Stomach (tissue), 8 donors: ENCODE measurements at regions not wholly inside any gene's neighbourhood (a gene's known extent, or its start where the extent isn't known, plus 50 kb on each side); places are given as distances from the start of the nearest gene placed in this dataset.

Experiments used
- DNase-seq, 2 donors: peaks; one replicate each; pipeline versions ENCODE4 v3.0.0 to v3.0.0-alpha.2; 2013 to 2019
- H3K27ac ChIP-seq, 5 donors: fragments of 200-600 bp in 4 of 5; sonication (generic) in 4 of 5; one replicate each; pipeline ENCODE4 v1.5.1; 2013 to 2019; ENCODE audit warnings: mild to moderate bottlenecking in 1 of 5, moderate library complexity in 1 of 5
- H3K27me3 ChIP-seq, 3 donors: fragments of 200-600 bp; sonication (generic); one replicate each; pipeline ENCODE4 v1.5.1; 2017 to 2019; ENCODE audit warnings: mixed run types in 1 of 3
- H3K36me3 ChIP-seq, 4 donors: fragments of 200-600 bp; sonication (generic); 1 replicate in 3 of 4; 2 replicates in 1 of 4; pipeline ENCODE4 v1.5.1; 2016 to 2019
- H3K4me1 ChIP-seq, 4 donors: fragments of 200-600 bp; sonication (generic); one replicate each; pipeline ENCODE4 v1.5.1; 2016 to 2019
- H3K4me3 ChIP-seq, 4 donors: fragments of 200-600 bp; sonication (generic) in 3 of 4; one replicate each; pipeline ENCODE4 v1.5.1; 2016 to 2019; ENCODE audit warnings: mild to moderate bottlenecking in 1 of 4
- H3K9me3 ChIP-seq, 4 donors: fragments of 200-600 bp; sonication (generic); one replicate each; pipeline ENCODE4 v1.5.1; 2016 to 2019
- EP300 ChIP-seq: sonication (generic); formaldehyde crosslinking; IDR thresholded peaks from one replicate; pipeline ENCODE4 v1.6.1; 2017; ENCODE audit warnings: antibody characterized with exemption
- POLR2A ChIP-seq, 4 donors: fragments of 450-650 bp; IDR thresholded peaks; one replicate each; pipeline ENCODE4 v1.6.1; 2016; ENCODE audit warnings: antibody characterized with exemption in 4 of 4, control low read depth in 2 of 4, mild to moderate bottlenecking in 1 of 4, moderate library complexity in 1 of 4
- POLR2AphosphoS5 ChIP-seq, 3 donors: sonication (generic); formaldehyde crosslinking; IDR thresholded peaks; one replicate each; pipeline ENCODE4 v1.6.1; 2016; ENCODE audit warnings: antibody characterized with exemption in 3 of 3
- WGBS, 5 donors: extraction: QIAGEN DNeasy Blood & Tissue Kit in 3 of 5; methylation state at CpG; one replicate each; pipeline versions ENCODE4 v1.1.5 to v1.1.7; 2013 to 2018; 5-methylcytosine and 5-hydroxymethylcytosine counted together
- intact Hi-C: fragments of 100-400 bp; cut with DNase I; formaldehyde crosslinking; loops from one replicate; pipeline ENCODE4 v1.15.1; 2023; ENCODE audit warnings: low total_unique reads
- TF ChIP-seq, protein P1 (sequence below), 7 experiments: fragments of 450-650 bp in 4 of 7; fragments of 200-600 bp in 3 of 7; sonication (generic) in 3 of 7; IDR thresholded peaks; one replicate each; pipeline ENCODE4 v1.5.1; 2016 to 2019; ENCODE audit warnings: antibody characterized with exemption in 7 of 7, control low read depth in 2 of 7, mild to moderate bottlenecking in 1 of 7
- donor health status: healthy with polysubstance abuse.
- donor health status: Bipolar disorder and iron deficiency.
- donor health status: healthy.

GRCh38 chr5:115736690-115737005 is 79.8 kb downstream of the CDO1 start:
- H3K9me3 ChIP-seq, result no peaks in the 10 kb centered on the region
- no peaks in the 10 kb centered on the region for H3K4me1 ChIP-seq
- H3K27ac ChIP-seq, result no peak overlapping the region
- intact Hi-C loops, result no loop called here
- H3K4me3 ChIP-seq, result no peak overlapping the region
- peaks cover 0 to 2% (median 0%) of the 10 kb centered on the region in 3 donors for H3K27me3 ChIP-seq
- 58 to 91% (median 88%) methylated on average over 1 of the region's 1 CpG for WGBS, 5 donors
- no peak for TF ChIP-seq EP300
- no peak for TF ChIP-seq POLR2AphosphoS5 (IDR thresholded peaks at IDR 0.05)
- TF ChIP-seq, protein P1, sequence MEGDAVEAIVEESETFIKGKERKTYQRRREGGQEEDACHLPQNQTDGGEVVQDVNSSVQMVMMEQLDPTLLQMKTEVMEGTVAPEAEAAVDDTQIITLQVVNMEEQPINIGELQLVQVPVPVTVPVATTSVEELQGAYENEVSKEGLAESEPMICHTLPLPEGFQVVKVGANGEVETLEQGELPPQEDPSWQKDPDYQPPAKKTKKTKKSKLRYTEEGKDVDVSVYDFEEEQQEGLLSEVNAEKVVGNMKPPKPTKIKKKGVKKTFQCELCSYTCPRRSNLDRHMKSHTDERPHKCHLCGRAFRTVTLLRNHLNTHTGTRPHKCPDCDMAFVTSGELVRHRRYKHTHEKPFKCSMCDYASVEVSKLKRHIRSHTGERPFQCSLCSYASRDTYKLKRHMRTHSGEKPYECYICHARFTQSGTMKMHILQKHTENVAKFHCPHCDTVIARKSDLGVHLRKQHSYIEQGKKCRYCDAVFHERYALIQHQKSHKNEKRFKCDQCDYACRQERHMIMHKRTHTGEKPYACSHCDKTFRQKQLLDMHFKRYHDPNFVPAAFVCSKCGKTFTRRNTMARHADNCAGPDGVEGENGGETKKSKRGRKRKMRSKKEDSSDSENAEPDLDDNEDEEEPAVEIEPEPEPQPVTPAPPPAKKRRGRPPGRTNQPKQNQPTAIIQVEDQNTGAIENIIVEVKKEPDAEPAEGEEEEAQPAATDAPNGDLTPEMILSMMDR (IDR thresholded peaks at IDR 0.05), result no peak
- TF ChIP-seq POLR2A (IDR thresholded peaks at IDR 0.05), result no peak
- no peak for DNase-seq
- no peaks in the 10 kb centered on the region for H3K36me3 ChIP-seq

GRCh38 chr5:115736004-115736689 is 80.3 kb downstream of the CDO1 start:
- Histone ChIP-seq H3K27me3 (peaks cover 0 to 2% (median 0%) of the 10 kb centered on the region in 3 donors), H3K4me1 (no peaks in the 10 kb centered on the region), H3K4me3 (no peak overlapping the region), H3K36me3 (no peaks in the 10 kb centered on the region), H3K9me3 (no peaks in the 10 kb centered on the region), H3K27ac (no peak overlapping the region)
- WGBS, 5 donors, result 58 to 73% (median 65%) methylated on average over 3 of the region's 3 CpGs
- intact Hi-C loops, result no loop called here
- no peak for DNase-seq
- TF ChIP-seq POLR2AphosphoS5 (IDR thresholded peaks at IDR 0.05) (no peak), POLR2A (IDR thresholded peaks at IDR 0.05) (no peak), EP300 (no peak)
- TF ChIP-seq, protein P1 (IDR thresholded peaks at IDR 0.05), result no peak

DNA sequence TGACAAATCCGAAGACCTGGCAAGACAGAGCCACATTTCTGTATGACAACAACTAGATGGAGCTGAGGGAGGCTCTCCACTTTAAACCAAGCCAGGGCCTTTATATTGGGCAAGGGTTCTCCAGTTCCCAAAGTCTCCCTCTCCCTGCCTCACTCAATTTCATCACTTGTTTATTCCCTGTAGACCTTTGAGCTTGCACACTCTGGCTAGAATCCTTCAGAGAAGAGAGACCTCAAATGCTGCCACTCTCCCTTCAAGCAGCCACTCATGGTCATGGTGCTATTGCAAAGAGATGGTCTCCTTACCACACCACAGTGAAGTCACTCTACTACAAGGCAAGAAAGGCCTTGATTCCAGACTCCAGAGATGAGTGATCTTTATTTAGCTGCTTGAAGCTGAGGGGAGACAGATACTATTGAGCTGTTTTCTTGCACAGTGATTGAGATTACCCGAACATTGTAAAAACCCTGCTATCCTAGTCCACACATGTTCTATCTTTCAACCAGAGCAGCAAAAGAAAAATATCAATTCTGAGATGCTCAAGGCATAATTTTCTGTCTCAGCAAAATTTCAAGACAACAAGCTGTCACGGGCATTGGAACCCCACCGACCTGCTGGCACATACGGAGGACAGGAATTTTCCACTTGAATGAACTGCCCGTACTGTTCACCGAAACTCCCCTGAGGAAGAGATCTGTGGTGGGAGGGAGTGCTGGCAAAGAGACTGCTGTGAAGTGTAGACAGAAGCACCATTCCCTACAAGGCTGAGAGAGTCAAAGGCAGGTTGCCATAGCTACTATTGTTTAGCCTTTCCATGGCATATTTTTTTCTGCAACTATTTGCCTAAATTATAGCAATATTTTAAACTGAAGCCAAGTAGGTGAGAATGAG is 81.1 kb downstream of the CDO1 start:
- WGBS, 5 donors, result 62 to 71% (median 70%) methylated on average over 7 of the region's 7 CpGs
- H3K27ac ChIP-seq, result no peak overlapping the region
- no peak for DNase-seq
- TF ChIP-seq EP300, result no peak
- TF ChIP-seq, protein P1 (IDR thresholded peaks at IDR 0.05), result no peak
- TF ChIP-seq POLR2AphosphoS5 (IDR thresholded peaks at IDR 0.05), result no peak
- no peak for TF ChIP-seq POLR2A (IDR thresholded peaks at IDR 0.05)
- H3K9me3 ChIP-seq, result no peaks in the 10 kb centered on the region
- H3K4me1 ChIP-seq, result no peaks in the 10 kb centered on the region
- no peak overlapping the region for H3K4me3 ChIP-seq
- intact Hi-C loops, result no loop called here
- H3K36me3 ChIP-seq, result no peaks in the 10 kb centered on the region
- peaks cover 0 to 2% (median 0%) of the 10 kb centered on the region in 3 donors for H3K27me3 ChIP-seq

DNA sequence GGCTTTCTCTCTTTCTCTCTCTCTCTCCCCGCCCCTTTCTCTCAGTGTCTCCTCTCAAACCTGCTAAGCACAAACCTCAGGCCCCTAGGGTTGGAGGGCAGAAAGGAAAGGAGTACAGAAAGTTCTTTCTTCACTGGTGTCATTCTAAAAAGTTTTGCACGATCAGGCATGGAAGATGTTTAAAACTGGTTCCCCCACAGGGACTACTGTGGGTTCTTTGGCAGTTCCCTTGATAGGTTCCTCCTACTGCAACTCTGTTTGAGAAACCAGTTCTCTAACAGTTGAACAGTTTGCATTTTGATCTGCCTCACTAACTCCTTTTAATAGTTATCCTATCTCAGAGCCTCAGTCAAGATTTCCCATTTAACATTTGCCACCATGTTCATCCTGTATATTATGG is 82.9 kb downstream of the CDO1 start:
- WGBS, 5 donors, result 70 to 88% (median 75%) methylated on average over 2 of the region's 2 CpGs
- Histone ChIP-seq H3K9me3 (peaks cover 0 to 7% (median 6%) of the 10 kb centered on the region in 4 donors), H3K4me1 (no peaks in the 10 kb centered on the region), H3K27ac (no peak overlapping the region), H3K27me3 (peaks cover 0 to 2% (median 0%) of the 10 kb centered on the region in 3 donors), H3K36me3 (no peaks in the 10 kb centered on the region), H3K4me3 (no peak overlapping the region)
- no peak for DNase-seq
- intact Hi-C loops, result no loop called here
- TF ChIP-seq, protein P1 (IDR thresholded peaks at IDR 0.05), result no peak
- TF ChIP-seq POLR2AphosphoS5 (IDR thresholded peaks at IDR 0.05), result no peak
- TF ChIP-seq EP300, result no peak
- TF ChIP-seq POLR2A (IDR thresholded peaks at IDR 0.05), result no peak
